ENCODE measurements at regions not wholly inside any gene's neighbourhood (a gene's known extent, or its start where the extent isn't known, plus 50 kb on each side); places are given as distances from the start of the nearest gene placed in this dataset.

GRCh38 chr10:37685741-37686683, 171.4 kb downstream of the ZNF248 start:
- Histone ChIP-seq H3K36me3 (replicated peaks; ENCODE audit: low read depth, low read length) (no peaks in the 10 kb centered on the region), H4K20me1 (ENCODE audit: insufficient read depth, low read length) (no peaks in the 10 kb centered on the region), H3K4me2 (ENCODE audit: low read length) (no peak overlapping the region), H3K4me1 (ENCODE audit: low read length) (no peaks in the 10 kb centered on the region), H3K79me2 (ENCODE audit: low read length) (no peaks in the 10 kb centered on the region), H3K27me3 (ENCODE audit: low read depth, low read length) (no peaks in the 10 kb centered on the region), H3K4me3 (ENCODE audit: low read length) (no peak overlapping the region), H3K9ac (ENCODE audit: low read length) (no peak overlapping the region), H2AFZ (ENCODE audit: low read depth, low read length) (no peak overlapping the region), H3K9me3 (ENCODE audit: insufficient read depth, low read length) (no peaks in the 10 kb centered on the region), H3K27ac (ENCODE audit: low read length) (no peak overlapping the region)
- TF ChIP-seq, protein P1, sequence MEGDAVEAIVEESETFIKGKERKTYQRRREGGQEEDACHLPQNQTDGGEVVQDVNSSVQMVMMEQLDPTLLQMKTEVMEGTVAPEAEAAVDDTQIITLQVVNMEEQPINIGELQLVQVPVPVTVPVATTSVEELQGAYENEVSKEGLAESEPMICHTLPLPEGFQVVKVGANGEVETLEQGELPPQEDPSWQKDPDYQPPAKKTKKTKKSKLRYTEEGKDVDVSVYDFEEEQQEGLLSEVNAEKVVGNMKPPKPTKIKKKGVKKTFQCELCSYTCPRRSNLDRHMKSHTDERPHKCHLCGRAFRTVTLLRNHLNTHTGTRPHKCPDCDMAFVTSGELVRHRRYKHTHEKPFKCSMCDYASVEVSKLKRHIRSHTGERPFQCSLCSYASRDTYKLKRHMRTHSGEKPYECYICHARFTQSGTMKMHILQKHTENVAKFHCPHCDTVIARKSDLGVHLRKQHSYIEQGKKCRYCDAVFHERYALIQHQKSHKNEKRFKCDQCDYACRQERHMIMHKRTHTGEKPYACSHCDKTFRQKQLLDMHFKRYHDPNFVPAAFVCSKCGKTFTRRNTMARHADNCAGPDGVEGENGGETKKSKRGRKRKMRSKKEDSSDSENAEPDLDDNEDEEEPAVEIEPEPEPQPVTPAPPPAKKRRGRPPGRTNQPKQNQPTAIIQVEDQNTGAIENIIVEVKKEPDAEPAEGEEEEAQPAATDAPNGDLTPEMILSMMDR (IDR thresholded peaks at IDR 0.05; ENCODE audit: low read depth, low read length), result no peak
- TF ChIP-seq EZH2phosphoT487 (IDR thresholded peaks at IDR 0.05; ENCODE audit: low read depth), result no peak

DNA sequence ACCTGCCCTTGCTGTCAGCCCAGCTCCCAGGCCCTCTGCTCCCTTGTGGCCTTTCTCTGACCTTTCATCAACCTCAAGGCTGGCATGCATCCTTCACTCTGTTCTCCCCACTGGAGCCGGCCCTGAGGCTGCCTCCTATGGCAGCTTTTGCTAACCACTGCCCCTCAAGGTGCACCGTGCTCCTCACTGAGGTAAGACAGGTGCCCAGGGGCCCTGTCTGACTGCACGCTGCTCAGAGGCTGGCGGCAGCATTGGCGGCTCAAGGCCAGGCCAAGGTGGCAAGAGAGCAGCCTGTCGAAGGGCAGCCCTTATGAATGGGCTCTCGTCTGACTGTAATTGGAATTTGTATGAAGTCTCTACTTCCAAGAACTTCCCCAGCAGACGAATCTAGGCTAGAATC, 172.6 kb downstream of the ZNF248 start:
- no peak overlapping the region for H2AFZ ChIP-seq (ENCODE audit: low read depth, low read length)
- H3K27ac ChIP-seq (ENCODE audit: low read length), result no peak overlapping the region
- H3K4me2 ChIP-seq (ENCODE audit: low read length), result no peak overlapping the region
- H3K9me3 ChIP-seq (ENCODE audit: insufficient read depth, low read length), result no peaks in the 10 kb centered on the region
- no peaks in the 10 kb centered on the region for H3K27me3 ChIP-seq (ENCODE audit: low read depth, low read length)
- H3K79me2 ChIP-seq (ENCODE audit: low read length), result no peaks in the 10 kb centered on the region
- no peaks in the 10 kb centered on the region for H3K4me1 ChIP-seq (ENCODE audit: low read length)
- no peak overlapping the region for H3K4me3 ChIP-seq (ENCODE audit: low read length)
- TF ChIP-seq, protein P1 (IDR thresholded peaks at IDR 0.05; ENCODE audit: low read depth, low read length), result no peak
- no peak for TF ChIP-seq EZH2phosphoT487 (IDR thresholded peaks at IDR 0.05; ENCODE audit: low read depth)
- no peaks in the 10 kb centered on the region for H3K36me3 ChIP-seq (replicated peaks; ENCODE audit: low read depth, low read length)
- no peaks in the 10 kb centered on the region for H4K20me1 ChIP-seq (ENCODE audit: insufficient read depth, low read length)
- no peak overlapping the region for H3K9ac ChIP-seq (ENCODE audit: low read length)

- no peaks in the 10 kb centered on the region for H3K79me2 ChIP-seq (ENCODE audit: low read length)
- no peak overlapping the region for H3K4me2 ChIP-seq (ENCODE audit: low read length)
- no peaks in the 10 kb centered on the region for H4K20me1 ChIP-seq (ENCODE audit: insufficient read depth, low read length)
- no peak overlapping the region for H3K4me3 ChIP-seq (ENCODE audit: low read length)
- no peaks in the 10 kb centered on the region for H3K4me1 ChIP-seq (ENCODE audit: low read length)
- no peaks in the 10 kb centered on the region for H3K27me3 ChIP-seq (ENCODE audit: low read depth, low read length)
- TF ChIP-seq EZH2phosphoT487 (IDR thresholded peaks at IDR 0.05; ENCODE audit: low read depth), result no peak
- TF ChIP-seq, protein P1 (IDR thresholded peaks at IDR 0.05; ENCODE audit: low read depth, low read length), result no peak
- H3K36me3 ChIP-seq (replicated peaks; ENCODE audit: low read depth, low read length), result no peaks in the 10 kb centered on the region
- no peak overlapping the region for H3K27ac ChIP-seq (ENCODE audit: low read length)
- H3K9me3 ChIP-seq (ENCODE audit: insufficient read depth, low read length), result no peaks in the 10 kb centered on the region
- H3K9ac ChIP-seq (ENCODE audit: low read length), result no peak overlapping the region
- H2AFZ ChIP-seq (ENCODE audit: low read depth, low read length), result no peak overlapping the region
Measured at GRCh38 chr10:37682617-37683016, 174.8 kb downstream of the ZNF248 start.

GRCh38 chr10:37681617-37681999, 175.8 kb downstream of the ZNF248 start:
- Histone ChIP-seq H3K79me2 (ENCODE audit: low read length) (no peaks in the 10 kb centered on the region), H3K9ac (ENCODE audit: low read length) (no peak overlapping the region), H2AFZ (ENCODE audit: low read depth, low read length) (no peak overlapping the region), H3K4me1 (ENCODE audit: low read length) (no peaks in the 10 kb centered on the region), H3K36me3 (replicated peaks; ENCODE audit: low read depth, low read length) (no peaks in the 10 kb centered on the region), H4K20me1 (ENCODE audit: insufficient read depth, low read length) (no peaks in the 10 kb centered on the region), H3K27ac (ENCODE audit: low read length) (no peak overlapping the region), H3K4me3 (ENCODE audit: low read length) (no peak overlapping the region), H3K9me3 (ENCODE audit: insufficient read depth, low read length) (no peaks in the 10 kb centered on the region), H3K4me2 (ENCODE audit: low read length) (no peak overlapping the region), H3K27me3 (ENCODE audit: low read depth, low read length) (no peaks in the 10 kb centered on the region)
- TF ChIP-seq, protein P1 (IDR thresholded peaks at IDR 0.05; ENCODE audit: low read depth, low read length), result no peak
- TF ChIP-seq EZH2phosphoT487 (IDR thresholded peaks at IDR 0.05; ENCODE audit: low read depth), result no peak

Measured in OCI-LY3 (cell line).